SK-N-SH (cell line): ENCODE measurements at regions not wholly inside any gene's neighbourhood (a gene's known extent, or its start where the extent isn't known, plus 50 kb on each side); places are given as distances from the start of the nearest gene placed in this dataset.

Experiments used
- CTCF ChIA-PET: fragments of 300-600, 350-600 bp; formaldehyde crosslinking; extraction: SDS; loops from one replicate; lab custom pipeline; 2021; lab: Yijun Ruan, JAX
- POLR2A ChIA-PET: fragments of 350-600 bp; sonication (Branson Sonifier 250); formaldehyde crosslinking; extraction: SDS; loops from one replicate; lab custom pipeline; 2020; ENCODE audit warnings: antibody characterized with exemption, inconsistent platforms; lab: Yijun Ruan, JAX
- DNase-seq: peaks from one replicate; pipeline ENCODE4 v3.0.0; 2012
- H2AFZ ChIP-seq: fragments of 200-600 bp; sonication (generic); 2 replicates; pipeline ENCODE4 v1.8.1; 2016; ENCODE audit warnings: antibody characterized with exemption, mild to moderate bottlenecking, low read depth
- H3F3A ChIP-seq: fragments of 200-600 bp; sonication (generic); replicated peaks from 2 replicates; pipeline ENCODE3; 2016; ENCODE audit warnings: antibody characterized with exemption, mild to moderate bottlenecking; ENCODE audit not compliant: insufficient read depth
- H3K27ac ChIP-seq, 2 experiments: fragments of 200-500 bp in 1 of 2; fragments of 200-600 bp in 1 of 2; sonication (Bioruptor generic) in 1 of 2; sonication (generic), shearing (Covaris generic) in 1 of 2; 2 replicates each; pipeline versions ENCODE4 v1.5.1 to v1.6.1; 2014 to 2016; ENCODE audit warnings: low read depth in 2 of 2, inconsistent platforms in 1 of 2, low read length in 1 of 2, mild to moderate bottlenecking in 1 of 2, mixed read lengths in 1 of 2
- H3K27me3 ChIP-seq: fragments of 200-600 bp; sonication (generic), shearing (Covaris generic); 2 replicates; pipeline ENCODE4 v1.6.1; 2016; ENCODE audit warnings: mixed run types; ENCODE audit not compliant: insufficient read depth
- H3K36me3 ChIP-seq, 2 experiments: fragments of 200-500 bp in 1 of 2; fragments of 200-600 bp in 1 of 2; sonication (Bioruptor generic) in 1 of 2; sonication (generic) in 1 of 2; replicated peaks in 1 of 2; 2 replicates each; pipeline versions ENCODE3 to v1.5.1; 2014 to 2016; ENCODE audit warnings: low read length in 1 of 2, mild to moderate bottlenecking in 1 of 2; ENCODE audit not compliant: insufficient read depth in 2 of 2, control insufficient read depth in 1 of 2
- H3K4me1 ChIP-seq, 2 experiments: fragments of 200-500 bp in 1 of 2; fragments of 200-600 bp in 1 of 2; sonication (Bioruptor generic) in 1 of 2; sonication (generic), shearing (Covaris generic) in 1 of 2; 2 replicates each; pipeline versions ENCODE4 v1.5.1 to v1.6.1; 2014 to 2016; ENCODE audit warnings: low read depth in 1 of 2, low read length in 1 of 2, mixed run types in 1 of 2; ENCODE audit not compliant: insufficient read depth in 2 of 2, control insufficient read depth in 1 of 2
- H3K4me2 ChIP-seq: fragments of 200-600 bp; sonication (generic), shearing (Covaris generic); 2 replicates; pipeline ENCODE4 v1.6.1; 2017; ENCODE audit warnings: mixed run types
- H3K4me3 ChIP-seq, 2 experiments: fragments of 200-500 bp in 1 of 2; fragments of 200-600 bp in 1 of 2; sonication (Bioruptor generic) in 1 of 2; sonication (generic), shearing (Covaris generic) in 1 of 2; 2 replicates each; pipeline versions ENCODE4 v1.5.1 to v1.8.1; 2014 to 2016; ENCODE audit warnings: low read depth in 2 of 2, inconsistent platforms in 1 of 2, low read length in 1 of 2, mild to moderate bottlenecking in 1 of 2, mixed read lengths in 1 of 2, moderate library complexity in 1 of 2
- H3K79me2 ChIP-seq: fragments of 200-600 bp; sonication (generic); 2 replicates; pipeline ENCODE4 v1.8.1; 2017; ENCODE audit warnings: mild to moderate bottlenecking; ENCODE audit not compliant: insufficient read depth
- H3K9ac ChIP-seq: fragments of 200-600 bp; sonication (generic); 2 replicates; pipeline ENCODE4 v1.6.1; 2017; ENCODE audit warnings: mixed run types
- H3K9me2 ChIP-seq: fragments of 200-600 bp; sonication (generic); 2 replicates; pipeline ENCODE4 v1.6.1; 2017; ENCODE audit warnings: mixed run types
- H3K9me3 ChIP-seq: fragments of 200-600 bp; sonication (generic); 2 replicates; pipeline ENCODE4 v1.6.1; 2017; ENCODE audit warnings: mixed run types, mild to moderate bottlenecking, moderate library complexity
- H4K20me1 ChIP-seq: fragments of 200-600 bp; sonication (generic); 2 replicates; pipeline ENCODE4 v1.6.1; 2017; ENCODE audit warnings: mild to moderate bottlenecking, mixed run types; ENCODE audit not compliant: insufficient read depth
- CHD2 ChIP-seq: fragments of 150-350 bp; IDR thresholded peaks from 2 replicates; pipeline ENCODE4 v1.6.1; 2018; ENCODE audit warnings: low read length; ENCODE audit not compliant: partially characterized antibody
- EZH2phosphoT487 ChIP-seq: fragments of 200-600 bp; sonication (generic); IDR thresholded peaks from 2 replicates; pipeline ENCODE4 v1.6.1; 2017; ENCODE audit warnings: low read depth, mixed run types, mild to moderate bottlenecking, antibody characterized with exemption, moderate library complexity, borderline replicate concordance
- FOSL2 ChIP-seq: IDR thresholded peaks from 2 replicates; pipeline ENCODE4 v1.4.0; 2012; ENCODE audit warnings: low read depth, mild to moderate bottlenecking, moderate library complexity, borderline replicate concordance
- GATA2 ChIP-seq: sonication (generic); formaldehyde crosslinking; IDR thresholded peaks from 2 replicates; pipeline ENCODE4 v1.5.0; 2020; ENCODE audit warnings: mild to moderate bottlenecking, missing genetic modification reagents
- IRF3 ChIP-seq: fragments of 150-350 bp; IDR thresholded peaks from 2 replicates; pipeline ENCODE4 v1.6.1; 2016; ENCODE audit warnings: mild to moderate bottlenecking, low read depth, low read length
- RCOR1 ChIP-seq: fragments of 150-350 bp; IDR thresholded peaks from 2 replicates; pipeline ENCODE4 v1.6.1; 2017; ENCODE audit warnings: antibody characterized with exemption, low read length
- SMC3 ChIP-seq: IDR thresholded peaks from 2 replicates; pipeline ENCODE4 v1.6.1; 2012; ENCODE audit warnings: low read depth, low read length, improper control_type of control experiment
- TAF1 ChIP-seq: IDR thresholded peaks from 2 replicates; pipeline ENCODE4 v1.6.1; 2012; ENCODE audit warnings: low read depth, mild to moderate bottlenecking, low read length, moderate library complexity, borderline replicate concordance
- YY1 ChIP-seq: IDR thresholded peaks from 2 replicates; pipeline ENCODE4 v1.4.0; 2012; ENCODE audit warnings: low read depth, mild to moderate bottlenecking
- ZBTB33 ChIP-seq: IDR thresholded peaks from 2 replicates; pipeline ENCODE4 v1.4.0; 2012; ENCODE audit warnings: low read depth, borderline replicate concordance
- WGBS: methylation state at CpG from one replicate; pipeline ENCODE4 v1.1.6; 2017; ENCODE audit warnings: low lambda C conversion rate; 5-methylcytosine and 5-hydroxymethylcytosine counted together
- TF ChIP-seq, protein P1 (sequence below): IDR thresholded peaks from 2 replicates; pipeline ENCODE4 v1.6.1; 2012; ENCODE audit warnings: mild to moderate bottlenecking, low read depth, low read length, moderate library complexity

DNA sequence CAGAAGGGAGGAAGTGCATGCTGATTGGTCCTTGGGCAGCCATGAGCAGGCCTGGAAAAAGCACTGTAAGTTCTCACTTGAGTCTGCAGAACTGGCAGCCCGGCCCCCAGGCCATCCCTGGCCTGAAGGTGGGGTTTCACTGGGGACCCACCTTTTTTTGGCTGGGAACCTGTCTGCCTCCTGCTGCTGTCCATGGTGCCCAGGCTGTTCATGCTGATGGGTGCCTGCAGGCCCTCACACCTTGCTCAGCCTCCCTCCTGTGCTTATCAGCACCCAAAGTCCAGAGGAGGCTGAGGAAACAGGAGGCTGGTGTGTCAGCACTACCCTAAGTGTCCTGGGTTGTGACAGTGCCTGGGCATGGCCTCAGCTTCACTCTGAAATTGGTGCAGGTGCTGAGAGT, 134.4 kb upstream of the SPRY4 start:
- no peak overlapping the region for H3K9ac ChIP-seq
- H3K36me3 ChIP-seq, result no peaks in the 10 kb centered on the region
- DNase-seq, result no peak
- no peaks in the 10 kb centered on the region for H3K4me1 ChIP-seq
- no peaks in the 10 kb centered on the region for H3K27me3 ChIP-seq
- H2AFZ ChIP-seq, result no peak overlapping the region
- H3K4me3 ChIP-seq, result no peak overlapping the region
- H4K20me1 ChIP-seq, result no peaks in the 10 kb centered on the region
- no peaks in the 10 kb centered on the region for H3K9me3 ChIP-seq
- ChIA-PET CTCF (no interaction called here), POLR2A (no interaction called here)
- H3K79me2 ChIP-seq, result no peaks in the 10 kb centered on the region
- no peak overlapping the region for H3K27ac ChIP-seq
- H3F3A ChIP-seq, result no peaks in the 10 kb centered on the region
- WGBS, result no CpG with 5 or more reads among the region's 1 CpG
- H3K9me2 ChIP-seq, result no peaks in the 10 kb centered on the region
- no peak for TF ChIP-seq GATA2 (CRISPR knock-in tag)
- TF ChIP-seq, protein P1, sequence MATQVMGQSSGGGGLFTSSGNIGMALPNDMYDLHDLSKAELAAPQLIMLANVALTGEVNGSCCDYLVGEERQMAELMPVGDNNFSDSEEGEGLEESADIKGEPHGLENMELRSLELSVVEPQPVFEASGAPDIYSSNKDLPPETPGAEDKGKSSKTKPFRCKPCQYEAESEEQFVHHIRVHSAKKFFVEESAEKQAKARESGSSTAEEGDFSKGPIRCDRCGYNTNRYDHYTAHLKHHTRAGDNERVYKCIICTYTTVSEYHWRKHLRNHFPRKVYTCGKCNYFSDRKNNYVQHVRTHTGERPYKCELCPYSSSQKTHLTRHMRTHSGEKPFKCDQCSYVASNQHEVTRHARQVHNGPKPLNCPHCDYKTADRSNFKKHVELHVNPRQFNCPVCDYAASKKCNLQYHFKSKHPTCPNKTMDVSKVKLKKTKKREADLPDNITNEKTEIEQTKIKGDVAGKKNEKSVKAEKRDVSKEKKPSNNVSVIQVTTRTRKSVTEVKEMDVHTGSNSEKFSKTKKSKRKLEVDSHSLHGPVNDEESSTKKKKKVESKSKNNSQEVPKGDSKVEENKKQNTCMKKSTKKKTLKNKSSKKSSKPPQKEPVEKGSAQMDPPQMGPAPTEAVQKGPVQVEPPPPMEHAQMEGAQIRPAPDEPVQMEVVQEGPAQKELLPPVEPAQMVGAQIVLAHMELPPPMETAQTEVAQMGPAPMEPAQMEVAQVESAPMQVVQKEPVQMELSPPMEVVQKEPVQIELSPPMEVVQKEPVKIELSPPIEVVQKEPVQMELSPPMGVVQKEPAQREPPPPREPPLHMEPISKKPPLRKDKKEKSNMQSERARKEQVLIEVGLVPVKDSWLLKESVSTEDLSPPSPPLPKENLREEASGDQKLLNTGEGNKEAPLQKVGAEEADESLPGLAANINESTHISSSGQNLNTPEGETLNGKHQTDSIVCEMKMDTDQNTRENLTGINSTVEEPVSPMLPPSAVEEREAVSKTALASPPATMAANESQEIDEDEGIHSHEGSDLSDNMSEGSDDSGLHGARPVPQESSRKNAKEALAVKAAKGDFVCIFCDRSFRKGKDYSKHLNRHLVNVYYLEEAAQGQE, result peak; percentile 77; the same call in 1 of the 2 replicates
- no peak overlapping the region for H3K4me2 ChIP-seq

- 83% methylated on average over 2 of the region's 2 CpGs for WGBS
- no peak overlapping the region for H2AFZ ChIP-seq
- no peaks in the 10 kb centered on the region for H3K36me3 ChIP-seq
- no peaks in the 10 kb centered on the region for H3K79me2 ChIP-seq
- H3K9me2 ChIP-seq, result no peaks in the 10 kb centered on the region
- no peaks in the 10 kb centered on the region for H3K4me1 ChIP-seq
- TF ChIP-seq YY1 (no peak), FOSL2 (no peak), RCOR1 (no peak)
- H3K4me3 ChIP-seq, result no peak overlapping the region
- no peak overlapping the region for H3K4me2 ChIP-seq
- no peaks in the 10 kb centered on the region for H3K9me3 ChIP-seq
- no peaks in the 10 kb centered on the region for H4K20me1 ChIP-seq
- no peak overlapping the region for H3K9ac ChIP-seq
- no peak overlapping the region for H3K27ac ChIP-seq
- ChIA-PET CTCF (no interaction called here), POLR2A (interaction anchor here (0.6 kb wide), 1 partner anchor 220 kb away, joined by 3 read pairs; no protein-coding TSS in a partner anchor)
- DNase-seq, result no peak
- H3F3A ChIP-seq, result no peaks in the 10 kb centered on the region
- no peaks in the 10 kb centered on the region for H3K27me3 ChIP-seq
Measured at GRCh38 chr5:142455856-142456255, 131.0 kb upstream of the SPRY4 start.

- Histone ChIP-seq H3K27me3 (no peaks in the 10 kb centered on the region), H3K4me2 (no peak overlapping the region), H3K79me2 (no peaks in the 10 kb centered on the region), H3K9me3 (no peaks in the 10 kb centered on the region), H3K9me2 (no peaks in the 10 kb centered on the region), H3K9ac (no peak overlapping the region), H3F3A (peaks cover 2% of the 10 kb centered on the region), H3K27ac (no peak overlapping the region), H2AFZ (no peak overlapping the region), H3K4me1 (no peaks in the 10 kb centered on the region), H4K20me1 (no peaks in the 10 kb centered on the region), H3K36me3 (no peaks in the 10 kb centered on the region), H3K4me3 (no peak overlapping the region)
- whole genome bisulfite sequencing, result 84% methylated on average over 4 of the region's 7 CpGs
- POLR2A ChIA-PET, result no interaction called here
- CTCF ChIA-PET, result no interaction called here
- DNase-seq, result no peak
- TF ChIP-seq SMC3, result no peak
- TF ChIP-seq, protein P1, result no peak
- no peak for TF ChIP-seq ZBTB33
- TF ChIP-seq CHD2, result no peak
- no peak for TF ChIP-seq TAF1
- no peak for TF ChIP-seq IRF3
- TF ChIP-seq EZH2phosphoT487, result no peak
Measured at GRCh38 chr5:142453932-142454331, 129.1 kb upstream of the SPRY4 start.
